ENCODE measurements at regions not wholly inside any gene's neighbourhood (a gene's known extent, or its start where the extent isn't known, plus 50 kb on each side); places are given as distances from the start of the nearest gene placed in this dataset.

- TF ChIP-seq CTCF (IDR thresholded peaks at IDR 0.05) (no peak), POLR2A (IDR thresholded peaks at IDR 0.05) (no peak), EP300 (IDR thresholded peaks at IDR 0.05) (no peak), POLR2AphosphoS5 (IDR thresholded peaks at IDR 0.05) (no peak)
Measured at GRCh38 chr3:68220832-68221231, 566.4 kb upstream of the SUCLG2 start.
